HepG2 (cell line): ENCODE measurements at regions not wholly inside any gene's neighbourhood (a gene's known extent, or its start where the extent isn't known, plus 50 kb on each side); places are given as distances from the start of the nearest gene placed in this dataset.

Experiments used
- HCFC1 ChIP-seq: fragments of 150-350 bp; IDR thresholded peaks from 2 replicates; pipeline ENCODE4 v1.6.1; 2014; ENCODE audit warnings: low read depth, low read length
- MYC ChIP-seq: sonication (generic); formaldehyde crosslinking; IDR thresholded peaks from 2 replicates; pipeline ENCODE4 v1.9.0; 2021; ENCODE audit warnings: missing genetic modification reagents, borderline replicate concordance
- MYNN ChIP-seq: sonication (generic); formaldehyde crosslinking; IDR thresholded peaks from 2 replicates; pipeline ENCODE4 v1.4.0; 2020; ENCODE audit warnings: mild to moderate bottlenecking, low read depth, missing genetic modification reagents
- REXO4 ChIP-seq: sonication (generic); formaldehyde crosslinking; IDR thresholded peaks from 2 replicates; pipeline ENCODE4 v1.8.0; 2022; ENCODE audit warnings: missing genetic modification reagents, mild to moderate bottlenecking, borderline replicate concordance
- SP1 ChIP-seq, 2 experiments: fragments of 450-650 bp in 1 of 2; sonication (generic) in 1 of 2; formaldehyde crosslinking in 1 of 2; IDR thresholded peaks; 2 replicates each; pipeline versions ENCODE4 v1.4.0 to v1.6.1; 2016 to 2020; ENCODE audit warnings: missing genetic modification reagents in 1 of 2
- TBX3 ChIP-seq: fragments of 450-650 bp; IDR thresholded peaks from 2 replicates; pipeline ENCODE4 v1.6.1; 2017; ENCODE audit warnings: antibody characterized with exemption, mild to moderate bottlenecking, inconsistent platforms, borderline replicate concordance
- ZFP36L2 ChIP-seq: sonication (generic); formaldehyde crosslinking; IDR thresholded peaks from 2 replicates; pipeline ENCODE4 v1.4.0; 2020; ENCODE audit warnings: missing genetic modification reagents
- ZNF121 ChIP-seq: sonication (generic); formaldehyde crosslinking; IDR thresholded peaks from 2 replicates; pipeline ENCODE4 v1.5.0; 2020; ENCODE audit warnings: mild to moderate bottlenecking, missing genetic modification reagents
- ZNF547 ChIP-seq: sonication (generic); formaldehyde crosslinking; IDR thresholded peaks from 2 replicates; pipeline ENCODE4 v1.5.1; 2020; ENCODE audit warnings: mild to moderate bottlenecking, missing genetic modification reagents
- ZNF629 ChIP-seq: sonication (generic); formaldehyde crosslinking; conservative IDR thresholded peaks from 2 replicates; pipeline ENCODE4 v1.5.0; 2020; ENCODE audit warnings: missing genetic modification reagents
- ZNF713 ChIP-seq: sonication (generic); formaldehyde crosslinking; IDR thresholded peaks from 2 replicates; pipeline ENCODE4 v1.4.0; 2020; ENCODE audit warnings: mild to moderate bottlenecking, missing genetic modification reagents
- ZNF747 ChIP-seq: sonication (generic); formaldehyde crosslinking; IDR thresholded peaks from 2 replicates; pipeline ENCODE4 v1.8.1; 2023; ENCODE audit warnings: missing genetic modification reagents, mild to moderate bottlenecking, borderline replicate concordance
- ZNF850 ChIP-seq: sonication (generic); formaldehyde crosslinking; conservative IDR thresholded peaks from 2 replicates; pipeline ENCODE4 v1.9.0; 2021; ENCODE audit warnings: mild to moderate bottlenecking, missing genetic modification reagents
- TF ChIP-seq, protein P1 (sequence below): IDR thresholded peaks from 2 replicates; pipeline ENCODE4 v1.6.1; 2016; ENCODE audit warnings: low read depth, missing genetic modification reagents, missing compliant biosample characterization
- TF ChIP-seq, protein P2 (sequence below): sonication (generic); formaldehyde crosslinking; IDR thresholded peaks from 2 replicates; pipeline ENCODE4 v1.5.0; 2020; ENCODE audit warnings: mild to moderate bottlenecking, missing genetic modification reagents

DNA sequence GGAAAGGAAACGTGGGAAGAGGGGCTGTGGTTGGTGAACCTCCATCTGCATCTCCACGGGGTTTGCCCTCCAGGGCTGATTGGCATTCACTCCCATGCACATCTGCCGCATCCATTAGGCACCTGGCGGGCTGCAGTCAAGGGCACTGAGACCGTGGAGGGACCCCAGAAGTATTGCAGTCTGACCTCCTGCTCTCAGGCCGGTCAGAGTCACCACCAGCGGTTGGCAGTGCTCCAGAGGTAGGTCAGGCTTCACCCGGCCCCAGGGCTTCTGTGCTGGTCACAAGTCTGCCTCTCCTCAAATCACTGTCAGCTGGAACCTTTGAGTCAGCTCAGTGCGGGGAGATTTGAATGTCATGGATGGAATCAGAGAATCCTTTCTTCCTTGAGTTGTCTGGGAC lies 132.3 kb downstream of the PAPOLA start (continued):
- TF ChIP-seq, protein P1, sequence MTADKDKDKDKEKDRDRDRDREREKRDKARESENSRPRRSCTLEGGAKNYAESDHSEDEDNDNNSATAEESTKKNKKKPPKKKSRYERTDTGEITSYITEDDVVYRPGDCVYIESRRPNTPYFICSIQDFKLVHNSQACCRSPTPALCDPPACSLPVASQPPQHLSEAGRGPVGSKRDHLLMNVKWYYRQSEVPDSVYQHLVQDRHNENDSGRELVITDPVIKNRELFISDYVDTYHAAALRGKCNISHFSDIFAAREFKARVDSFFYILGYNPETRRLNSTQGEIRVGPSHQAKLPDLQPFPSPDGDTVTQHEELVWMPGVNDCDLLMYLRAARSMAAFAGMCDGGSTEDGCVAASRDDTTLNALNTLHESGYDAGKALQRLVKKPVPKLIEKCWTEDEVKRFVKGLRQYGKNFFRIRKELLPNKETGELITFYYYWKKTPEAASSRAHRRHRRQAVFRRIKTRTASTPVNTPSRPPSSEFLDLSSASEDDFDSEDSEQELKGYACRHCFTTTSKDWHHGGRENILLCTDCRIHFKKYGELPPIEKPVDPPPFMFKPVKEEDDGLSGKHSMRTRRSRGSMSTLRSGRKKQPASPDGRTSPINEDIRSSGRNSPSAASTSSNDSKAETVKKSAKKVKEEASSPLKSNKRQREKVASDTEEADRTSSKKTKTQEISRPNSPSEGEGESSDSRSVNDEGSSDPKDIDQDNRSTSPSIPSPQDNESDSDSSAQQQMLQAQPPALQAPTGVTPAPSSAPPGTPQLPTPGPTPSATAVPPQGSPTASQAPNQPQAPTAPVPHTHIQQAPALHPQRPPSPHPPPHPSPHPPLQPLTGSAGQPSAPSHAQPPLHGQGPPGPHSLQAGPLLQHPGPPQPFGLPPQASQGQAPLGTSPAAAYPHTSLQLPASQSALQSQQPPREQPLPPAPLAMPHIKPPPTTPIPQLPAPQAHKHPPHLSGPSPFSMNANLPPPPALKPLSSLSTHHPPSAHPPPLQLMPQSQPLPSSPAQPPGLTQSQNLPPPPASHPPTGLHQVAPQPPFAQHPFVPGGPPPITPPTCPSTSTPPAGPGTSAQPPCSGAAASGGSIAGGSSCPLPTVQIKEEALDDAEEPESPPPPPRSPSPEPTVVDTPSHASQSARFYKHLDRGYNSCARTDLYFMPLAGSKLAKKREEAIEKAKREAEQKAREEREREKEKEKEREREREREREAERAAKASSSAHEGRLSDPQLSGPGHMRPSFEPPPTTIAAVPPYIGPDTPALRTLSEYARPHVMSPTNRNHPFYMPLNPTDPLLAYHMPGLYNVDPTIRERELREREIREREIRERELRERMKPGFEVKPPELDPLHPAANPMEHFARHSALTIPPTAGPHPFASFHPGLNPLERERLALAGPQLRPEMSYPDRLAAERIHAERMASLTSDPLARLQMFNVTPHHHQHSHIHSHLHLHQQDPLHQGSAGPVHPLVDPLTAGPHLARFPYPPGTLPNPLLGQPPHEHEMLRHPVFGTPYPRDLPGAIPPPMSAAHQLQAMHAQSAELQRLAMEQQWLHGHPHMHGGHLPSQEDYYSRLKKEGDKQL (CRISPR knock-in tag), result no peak
- TF ChIP-seq ZNF121 (CRISPR knock-in tag) (no peak), HCFC1 (no peak), MYC (no peak), ZNF547 (CRISPR knock-in tag) (no peak), MYNN (CRISPR knock-in tag) (no peak), ZNF747 (CRISPR knock-in tag) (no peak), TBX3 (no peak), ZFP36L2 (CRISPR knock-in tag) (no peak), ZNF850 (no peak), SP1 (IDR thresholded peaks at IDR 0.05) (no peak), SP1 (CRISPR knock-in tag; IDR thresholded peaks at IDR 0.05) (no peak), ZNF713 (CRISPR knock-in tag) (no peak), REXO4 (no peak), ZNF629 (no peak)
- TF ChIP-seq, protein P2, sequence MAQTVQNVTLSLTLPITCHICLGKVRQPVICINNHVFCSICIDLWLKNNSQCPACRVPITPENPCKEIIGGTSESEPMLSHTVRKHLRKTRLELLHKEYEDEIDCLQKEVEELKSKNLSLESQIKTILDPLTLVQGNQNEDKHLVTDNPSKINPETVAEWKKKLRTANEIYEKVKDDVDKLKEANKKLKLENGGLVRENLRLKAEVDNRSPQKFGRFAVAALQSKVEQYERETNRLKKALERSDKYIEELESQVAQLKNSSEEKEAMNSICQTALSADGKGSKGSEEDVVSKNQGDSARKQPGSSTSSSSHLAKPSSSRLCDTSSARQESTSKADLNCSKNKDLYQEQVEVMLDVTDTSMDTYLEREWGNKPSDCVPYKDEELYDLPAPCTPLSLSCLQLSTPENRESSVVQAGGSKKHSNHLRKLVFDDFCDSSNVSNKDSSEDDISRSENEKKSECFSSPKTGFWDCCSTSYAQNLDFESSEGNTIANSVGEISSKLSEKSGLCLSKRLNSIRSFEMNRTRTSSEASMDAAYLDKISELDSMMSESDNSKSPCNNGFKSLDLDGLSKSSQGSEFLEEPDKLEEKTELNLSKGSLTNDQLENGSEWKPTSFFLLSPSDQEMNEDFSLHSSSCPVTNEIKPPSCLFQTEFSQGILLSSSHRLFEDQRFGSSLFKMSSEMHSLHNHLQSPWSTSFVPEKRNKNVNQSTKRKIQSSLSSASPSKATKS (CRISPR knock-in tag), result no peak
